DND-41 (cell line): ENCODE measurements at regions not wholly inside any gene's neighbourhood (a gene's known extent, or its start where the extent isn't known, plus 50 kb on each side); places are given as distances from the start of the nearest gene placed in this dataset.

Experiments
- ATAC-seq: fragments of 200-7000 bp; cut with Tn5 transposase; 3 replicates; pipeline ENCODE4 v1.9.1; 2021; ENCODE audit warnings: low read depth; ENCODE audit not compliant: insufficient read depth
- DNase-seq: peaks from one replicate; pipeline ENCODE4 v3.0.0-alpha.2; 2020
- H2AFZ ChIP-seq: 2 replicates; pipeline ENCODE4 v1.6.0; 2012; ENCODE audit warnings: low read depth, low read length
- H3K27ac ChIP-seq: 2 replicates; pipeline ENCODE4 v1.5.1; 2012; ENCODE audit warnings: low read length, inconsistent platforms
- H3K27me3 ChIP-seq: fragments of 200-600 bp; sonication (generic); 2 replicates; pipeline ENCODE4 v1.6.0; 2012; ENCODE audit warnings: low read length, mild to moderate bottlenecking, inconsistent platforms; ENCODE audit not compliant: insufficient read depth, poor library complexity
- H3K36me3 ChIP-seq: 2 replicates; pipeline ENCODE4 v1.5.1; 2012; ENCODE audit warnings: low read length, inconsistent platforms; ENCODE audit not compliant: insufficient read depth
- H3K4me1 ChIP-seq: 2 replicates; pipeline ENCODE4 v1.5.1; 2012; ENCODE audit warnings: mild to moderate bottlenecking, low read length; ENCODE audit not compliant: insufficient read depth
- H3K4me2 ChIP-seq: 2 replicates; pipeline ENCODE4 v1.6.0; 2012; ENCODE audit warnings: mild to moderate bottlenecking, moderate library complexity, low read length, inconsistent platforms; ENCODE audit not compliant: insufficient read depth
- H3K4me3 ChIP-seq, 2 experiments: fragments of 200-600 bp in 1 of 2; shearing (Covaris generic) in 1 of 2; 2 replicates each; pipeline ENCODE4 v1.5.1; 2012 to 2016; ENCODE audit warnings: inconsistent platforms in 2 of 2, low read length in 2 of 2, mild to moderate bottlenecking in 2 of 2, low read depth in 1 of 2, moderate library complexity in 1 of 2
- H3K79me2 ChIP-seq: 2 replicates; pipeline ENCODE4 v1.6.0; 2012; ENCODE audit warnings: low read length, inconsistent platforms; ENCODE audit not compliant: insufficient read depth
- H3K9ac ChIP-seq: 2 replicates; pipeline ENCODE4 v1.6.0; 2012; ENCODE audit warnings: low read depth, mild to moderate bottlenecking, inconsistent platforms, low read length, moderate library complexity
- H3K9me3 ChIP-seq: 2 replicates; pipeline ENCODE4 v1.5.1; 2012; ENCODE audit warnings: low read length, moderate library complexity, mild to moderate bottlenecking, inconsistent platforms; ENCODE audit not compliant: insufficient read depth, severe bottlenecking
- H4K20me1 ChIP-seq: 2 replicates; pipeline ENCODE4 v1.6.0; 2012; ENCODE audit warnings: low read length; ENCODE audit not compliant: insufficient read depth
- EZH2 ChIP-seq: IDR thresholded peaks from 3 replicates; pipeline ENCODE4 v1.6.1; 2012; ENCODE audit warnings: borderline replicate concordance, low read depth, mild to moderate bottlenecking, moderate library complexity, low read length, inconsistent platforms; ENCODE audit not compliant: severe bottlenecking
- TF ChIP-seq, protein P1 (sequence below): IDR thresholded peaks from 2 replicates; pipeline ENCODE4 v1.5.1; 2012; ENCODE audit warnings: borderline replicate concordance, low read length, moderate library complexity, mild to moderate bottlenecking; ENCODE audit not compliant: poor library complexity, severe bottlenecking; ENCODE audit errors: extremely low read depth

GRCh38 chr12:87784350-87784749, 244.9 kb downstream of the C12orf50 start:
- DNase-seq, result no peak
- no peak overlapping the region for H3K4me2 ChIP-seq

GRCh38 chr12:87783467-87783866, 245.7 kb downstream of the C12orf50 start:
- Histone ChIP-seq H4K20me1 (no peaks in the 10 kb centered on the region), H3K4me1 (no peaks in the 10 kb centered on the region), H3K36me3 (no peaks in the 10 kb centered on the region), H3K27me3 (no peaks in the 10 kb centered on the region), H3K9me3 (no peaks in the 10 kb centered on the region), H3K27ac (no peak overlapping the region), H3K4me3 (no peak overlapping the region), H3K4me2 (no peak overlapping the region), H2AFZ (no peak overlapping the region), H3K9ac (no peak overlapping the region), H3K79me2 (no peaks in the 10 kb centered on the region)
- no peak for DNase-seq
- ATAC-seq, result no peak
- no peak for TF ChIP-seq EZH2
- TF ChIP-seq, protein P1, sequence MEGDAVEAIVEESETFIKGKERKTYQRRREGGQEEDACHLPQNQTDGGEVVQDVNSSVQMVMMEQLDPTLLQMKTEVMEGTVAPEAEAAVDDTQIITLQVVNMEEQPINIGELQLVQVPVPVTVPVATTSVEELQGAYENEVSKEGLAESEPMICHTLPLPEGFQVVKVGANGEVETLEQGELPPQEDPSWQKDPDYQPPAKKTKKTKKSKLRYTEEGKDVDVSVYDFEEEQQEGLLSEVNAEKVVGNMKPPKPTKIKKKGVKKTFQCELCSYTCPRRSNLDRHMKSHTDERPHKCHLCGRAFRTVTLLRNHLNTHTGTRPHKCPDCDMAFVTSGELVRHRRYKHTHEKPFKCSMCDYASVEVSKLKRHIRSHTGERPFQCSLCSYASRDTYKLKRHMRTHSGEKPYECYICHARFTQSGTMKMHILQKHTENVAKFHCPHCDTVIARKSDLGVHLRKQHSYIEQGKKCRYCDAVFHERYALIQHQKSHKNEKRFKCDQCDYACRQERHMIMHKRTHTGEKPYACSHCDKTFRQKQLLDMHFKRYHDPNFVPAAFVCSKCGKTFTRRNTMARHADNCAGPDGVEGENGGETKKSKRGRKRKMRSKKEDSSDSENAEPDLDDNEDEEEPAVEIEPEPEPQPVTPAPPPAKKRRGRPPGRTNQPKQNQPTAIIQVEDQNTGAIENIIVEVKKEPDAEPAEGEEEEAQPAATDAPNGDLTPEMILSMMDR, result no peak

More at GRCh38 chr12:87784350-87784749, 244.9 kb downstream of the C12orf50 start:
- Histone ChIP-seq H4K20me1 (no peaks in the 10 kb centered on the region), H3K27ac (no peak overlapping the region), H3K36me3 (no peaks in the 10 kb centered on the region), H3K9me3 (no peaks in the 10 kb centered on the region), H3K4me1 (no peaks in the 10 kb centered on the region), H3K9ac (no peak overlapping the region), H3K27me3 (no peaks in the 10 kb centered on the region), H3K4me3 (no peak overlapping the region), H3K79me2 (no peaks in the 10 kb centered on the region), H2AFZ (no peak overlapping the region)
- TF ChIP-seq, protein P1, result no peak
- TF ChIP-seq EZH2, result no peak
- ATAC-seq, result no peak

DNA sequence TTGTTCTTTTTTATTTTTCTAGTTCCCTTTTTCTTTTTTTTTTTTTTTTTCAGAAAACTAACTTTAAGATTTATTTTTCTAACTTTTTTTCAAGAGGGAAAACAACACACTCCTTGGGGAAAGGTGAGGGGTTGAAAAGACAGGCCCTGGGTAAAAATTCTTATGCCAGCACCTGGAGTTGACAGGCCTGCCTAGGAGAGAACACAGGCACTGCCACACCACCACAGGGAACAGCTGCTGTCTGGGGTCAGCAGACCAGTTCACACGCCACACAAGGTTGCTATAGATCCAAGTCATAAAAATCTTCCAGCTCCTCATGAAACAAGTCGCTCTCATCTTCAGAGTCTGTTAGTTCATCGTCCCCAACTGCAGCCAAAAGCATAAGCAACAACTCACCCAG, 246.4 kb downstream of the C12orf50 start:
- DNase-seq (no peak), ATAC-seq (no peak)
- no peak overlapping the region for H3K4me2 ChIP-seq
- H3K27me3 ChIP-seq, result no peaks in the 10 kb centered on the region
- H3K4me3 ChIP-seq, result no peak overlapping the region
- H3K79me2 ChIP-seq, result no peaks in the 10 kb centered on the region
- no peaks in the 10 kb centered on the region for H4K20me1 ChIP-seq
- no peaks in the 10 kb centered on the region for H3K4me1 ChIP-seq
- no peaks in the 10 kb centered on the region for H3K9me3 ChIP-seq
- no peaks in the 10 kb centered on the region for H3K36me3 ChIP-seq
- no peak overlapping the region for H3K27ac ChIP-seq
- TF ChIP-seq EZH2, result no peak
- TF ChIP-seq, protein P1, result no peak
- H2AFZ ChIP-seq, result no peak overlapping the region
- H3K9ac ChIP-seq, result no peak overlapping the region

GRCh38 chr12:87779858-87780498, 249.2 kb downstream of the C12orf50 start:
- no peaks in the 10 kb centered on the region for H3K4me1 ChIP-seq
- no peak overlapping the region for H3K4me2 ChIP-seq
- no peaks in the 10 kb centered on the region for H3K27me3 ChIP-seq
- DNase-seq (no peak), ATAC-seq (no peak)
- H3K36me3 ChIP-seq, result no peaks in the 10 kb centered on the region
- H2AFZ ChIP-seq, result no peak overlapping the region
- no peak overlapping the region for H3K27ac ChIP-seq
- no peak overlapping the region for H3K4me3 ChIP-seq
- no peaks in the 10 kb centered on the region for H4K20me1 ChIP-seq
- TF ChIP-seq EZH2, result no peak
- TF ChIP-seq, protein P1, result no peak
- H3K9ac ChIP-seq, result no peak overlapping the region
- no peaks in the 10 kb centered on the region for H3K9me3 ChIP-seq
- no peaks in the 10 kb centered on the region for H3K79me2 ChIP-seq
